ENCODE measurements at regions not wholly inside any gene's neighbourhood (a gene's known extent, or its start where the extent isn't known, plus 50 kb on each side); places are given as distances from the start of the nearest gene placed in this dataset.

DNA sequence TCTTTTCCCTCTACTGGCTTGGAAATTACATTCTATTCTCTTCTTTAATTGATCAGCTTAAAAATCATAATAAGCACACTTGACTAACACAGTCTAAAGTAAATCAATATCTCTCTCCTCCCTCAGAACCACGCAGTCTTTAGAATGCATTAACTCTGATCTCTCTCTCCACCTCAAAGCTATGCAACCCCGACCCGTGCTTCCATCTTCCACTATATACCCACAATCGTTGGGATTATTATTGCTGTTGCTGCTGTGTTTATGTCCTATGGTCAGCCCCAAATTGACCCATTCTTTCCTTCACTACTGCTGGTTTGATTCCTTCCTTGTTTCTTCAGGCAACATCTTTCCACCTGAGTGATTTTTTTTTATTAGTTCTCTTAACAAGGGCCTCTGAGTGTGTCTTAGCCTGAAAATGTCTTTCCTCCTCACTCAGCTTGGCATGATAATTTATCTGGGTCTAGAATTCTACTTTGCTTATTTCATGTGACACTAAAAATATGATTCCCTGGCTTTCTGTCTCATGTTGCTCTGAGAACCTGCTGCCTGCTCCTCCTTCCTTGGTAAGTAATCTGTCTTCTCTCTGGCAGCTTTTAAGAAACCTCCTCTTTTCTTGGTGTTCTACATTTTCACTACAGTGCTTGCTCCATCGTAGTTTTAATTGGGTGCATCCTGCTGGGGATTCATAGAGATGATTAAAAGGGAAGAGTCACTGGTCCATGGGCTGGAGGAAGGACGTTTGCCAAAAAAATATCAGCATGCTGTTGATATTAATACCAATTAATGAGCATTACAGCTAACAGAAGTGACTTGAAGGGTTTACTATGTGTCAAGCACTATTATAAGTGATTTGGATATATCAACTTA, 472.2 kb downstream of the MATN1 start (continued):
- TF ChIP-seq, protein P1, sequence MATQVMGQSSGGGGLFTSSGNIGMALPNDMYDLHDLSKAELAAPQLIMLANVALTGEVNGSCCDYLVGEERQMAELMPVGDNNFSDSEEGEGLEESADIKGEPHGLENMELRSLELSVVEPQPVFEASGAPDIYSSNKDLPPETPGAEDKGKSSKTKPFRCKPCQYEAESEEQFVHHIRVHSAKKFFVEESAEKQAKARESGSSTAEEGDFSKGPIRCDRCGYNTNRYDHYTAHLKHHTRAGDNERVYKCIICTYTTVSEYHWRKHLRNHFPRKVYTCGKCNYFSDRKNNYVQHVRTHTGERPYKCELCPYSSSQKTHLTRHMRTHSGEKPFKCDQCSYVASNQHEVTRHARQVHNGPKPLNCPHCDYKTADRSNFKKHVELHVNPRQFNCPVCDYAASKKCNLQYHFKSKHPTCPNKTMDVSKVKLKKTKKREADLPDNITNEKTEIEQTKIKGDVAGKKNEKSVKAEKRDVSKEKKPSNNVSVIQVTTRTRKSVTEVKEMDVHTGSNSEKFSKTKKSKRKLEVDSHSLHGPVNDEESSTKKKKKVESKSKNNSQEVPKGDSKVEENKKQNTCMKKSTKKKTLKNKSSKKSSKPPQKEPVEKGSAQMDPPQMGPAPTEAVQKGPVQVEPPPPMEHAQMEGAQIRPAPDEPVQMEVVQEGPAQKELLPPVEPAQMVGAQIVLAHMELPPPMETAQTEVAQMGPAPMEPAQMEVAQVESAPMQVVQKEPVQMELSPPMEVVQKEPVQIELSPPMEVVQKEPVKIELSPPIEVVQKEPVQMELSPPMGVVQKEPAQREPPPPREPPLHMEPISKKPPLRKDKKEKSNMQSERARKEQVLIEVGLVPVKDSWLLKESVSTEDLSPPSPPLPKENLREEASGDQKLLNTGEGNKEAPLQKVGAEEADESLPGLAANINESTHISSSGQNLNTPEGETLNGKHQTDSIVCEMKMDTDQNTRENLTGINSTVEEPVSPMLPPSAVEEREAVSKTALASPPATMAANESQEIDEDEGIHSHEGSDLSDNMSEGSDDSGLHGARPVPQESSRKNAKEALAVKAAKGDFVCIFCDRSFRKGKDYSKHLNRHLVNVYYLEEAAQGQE (IDR thresholded peaks at IDR 0.05; ENCODE audit: low read depth) = no peak
- no peak for TF ChIP-seq POLR2A (IDR thresholded peaks at IDR 0.05; ENCODE audit: borderline replicate concordance, extremely low read depth, insufficient read depth, insufficient read length)

DNA sequence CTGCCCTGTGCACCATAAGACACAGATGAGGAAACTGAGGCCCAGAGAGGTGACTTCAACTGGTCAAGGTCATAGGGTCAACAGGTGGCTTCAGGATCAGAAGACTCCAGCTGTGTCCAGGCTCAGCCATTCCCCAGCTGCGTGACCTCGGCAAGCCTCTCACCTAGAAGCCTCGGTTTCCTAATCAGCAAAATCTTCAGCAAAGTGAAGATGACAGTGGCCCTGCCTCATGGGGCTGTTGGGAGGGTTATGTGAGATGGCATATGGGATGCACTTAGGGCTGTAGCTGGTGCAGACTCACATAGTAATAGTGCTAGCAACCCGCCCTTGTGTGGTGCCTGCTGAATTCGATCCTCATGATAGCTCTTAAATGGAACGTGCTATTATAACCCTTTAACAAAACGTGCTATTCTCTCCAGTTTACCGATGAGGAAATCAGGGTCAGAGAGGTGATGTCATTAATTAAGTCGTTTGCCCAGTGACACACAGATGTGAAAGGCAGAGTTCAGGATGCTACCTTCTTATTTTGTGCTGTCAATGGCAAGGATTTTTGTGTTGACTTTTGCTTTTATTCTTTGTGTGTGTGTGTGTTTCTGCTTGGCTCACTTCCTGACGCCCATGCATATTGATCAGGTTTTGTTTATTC, 472.9 kb downstream of the MATN1 start:
- no peak for TF ChIP-seq JUND (IDR thresholded peaks at IDR 0.05)
- no peak for TF ChIP-seq POLR2A (IDR thresholded peaks at IDR 0.05; ENCODE audit: borderline replicate concordance, extremely low read depth, insufficient read depth, insufficient read length)
- POLR2A ChIA-PET = no interaction called here
- no peak overlapping the region for H3K4me3 ChIP-seq (replicated peaks in 1 of 2; ENCODE audit: low read depth in 1 of 2, low read length in 2 of 2)
- no peaks in the 10 kb centered on the region for H3K79me2 ChIP-seq (ENCODE audit: insufficient read depth, low read length)
- no peaks in the 10 kb centered on the region for H3K4me1 ChIP-seq (ENCODE audit: control insufficient read depth in 1 of 2, insufficient read depth in 2 of 2, low read length in 2 of 2)
- H2AFZ ChIP-seq (ENCODE audit: low read depth, low read length, poor library complexity, severe bottlenecking) = no peak overlapping the region
- H3K9me3 ChIP-seq (ENCODE audit: control insufficient read depth in 1 of 2, insufficient read depth in 1 of 2, low read depth in 1 of 2, low read length in 2 of 2) = no peaks in the 10 kb centered on the region
- H3K36me3 ChIP-seq (ENCODE audit: control insufficient read depth in 1 of 2, insufficient read depth in 2 of 2, low read length in 2 of 2) = no peaks in the 10 kb centered on the region
- H3K27ac ChIP-seq (ENCODE audit: low read depth, low read length) = no peak overlapping the region
- RAD21 ChIA-PET (ENCODE audit: low non-redundant PET in 1 of 2, low total read pairs in 2 of 2, uncharacterized antibody in 2 of 2, unreplicated experiment in 2 of 2) = no interaction called here
- no peak overlapping the region for H3K9ac ChIP-seq (ENCODE audit: low read length)
- no peak for DNase-seq (ENCODE audit: low read depth, low spot score)
- ATAC-seq = no peak
- H3K4me2 ChIP-seq (ENCODE audit: low read length) = no peak overlapping the region
- H4K20me1 ChIP-seq (ENCODE audit: insufficient read depth) = no peaks in the 10 kb centered on the region
- H3K27me3 ChIP-seq (ENCODE audit: insufficient read depth, low read length) = peaks cover 28% of the 10 kb centered on the region
- no TSS peak for BruUV-seq (replicated peaks)
- no peaks in the 10 kb centered on the region for H3K9me2 ChIP-seq (ENCODE audit: insufficient read depth)
- CTCF ChIA-PET = interaction anchor here (1.1 kb wide), 1 partner anchor 18 kb away, joined by 4 read pairs; no protein-coding TSS in a partner anchor
- intact Hi-C loops (cut with micrococcal nuclease) = no loop called here

Measured in HCT116 (cell line).